ENCODE measurements at regions not wholly inside any gene's neighbourhood (a gene's known extent, or its start where the extent isn't known, plus 50 kb on each side); places are given as distances from the start of the nearest gene placed in this dataset.

GRCh38 chr14:26773906-26774593 is 176.2 kb upstream of the NOVA1 start:
- no peak for DNase-seq

DNA sequence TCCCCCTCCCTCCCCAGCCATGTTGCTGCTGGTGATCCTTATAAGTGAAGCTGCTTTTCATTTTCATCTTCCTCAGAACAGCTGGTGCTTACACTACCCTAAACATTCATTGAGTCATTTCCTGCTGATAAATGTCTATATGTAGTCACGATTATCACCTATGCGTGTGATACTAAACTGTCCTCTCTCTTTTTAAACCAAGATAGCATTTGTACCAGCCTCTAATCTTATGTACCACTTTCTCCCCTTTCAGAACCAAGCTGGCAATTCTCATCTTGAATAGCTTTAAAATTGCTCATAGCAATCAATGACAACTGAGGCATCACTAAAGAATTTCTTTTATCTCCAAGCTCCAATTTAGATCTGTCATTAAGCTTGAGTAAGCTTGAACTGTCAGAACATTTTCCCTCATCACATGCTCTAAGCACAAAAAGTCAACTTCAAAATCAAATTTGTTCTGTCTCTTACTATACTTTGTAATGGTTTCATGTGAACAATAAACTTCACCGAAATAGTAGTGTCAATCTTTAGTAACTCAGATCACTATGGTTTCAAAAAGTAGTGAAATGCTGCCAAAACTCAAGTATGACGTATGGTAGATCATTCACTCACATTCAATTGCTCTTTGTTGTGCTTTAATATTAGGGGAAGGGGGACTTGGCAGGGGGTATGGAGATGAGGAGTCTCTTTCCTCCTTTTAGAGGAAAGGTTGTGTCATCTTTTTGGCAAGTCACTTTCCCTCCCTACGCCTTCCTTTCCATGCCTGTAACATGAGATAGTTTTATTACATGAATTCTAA is 178.1 kb upstream of the NOVA1 start:
- DNase-seq = no peak

DNA sequence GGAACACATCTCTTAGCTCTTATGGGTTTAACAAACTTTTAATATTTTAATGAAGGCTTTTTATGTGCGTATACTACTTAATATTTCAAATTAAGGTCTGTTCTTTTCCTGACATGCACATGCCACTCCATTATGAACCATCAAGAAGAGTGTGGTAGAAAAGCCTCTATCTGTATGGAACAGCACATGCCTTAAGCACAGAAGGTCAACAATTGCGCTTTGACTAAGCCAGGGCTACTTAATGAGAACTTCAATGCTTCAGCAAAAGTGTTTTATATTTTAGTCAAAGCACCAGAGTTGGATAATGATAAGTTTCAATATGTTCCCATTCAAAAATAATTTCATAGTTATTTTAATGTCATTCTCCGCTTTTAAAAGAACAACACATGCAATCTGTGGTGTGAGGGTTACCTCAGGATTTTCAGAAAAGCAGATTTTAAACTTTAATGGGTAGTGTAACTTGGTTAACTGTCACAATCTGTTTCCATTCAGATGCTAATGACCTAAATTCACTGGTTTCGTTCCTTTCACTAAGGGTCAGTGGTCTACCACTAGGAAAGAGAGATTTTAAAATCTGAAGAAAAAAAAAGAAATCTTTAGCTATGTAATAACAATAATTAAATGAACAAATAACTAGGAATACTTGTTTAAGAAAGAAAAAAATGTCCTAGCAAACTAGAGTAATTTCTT is 193.4 kb upstream of the NOVA1 start:
- no peak for DNase-seq

DNA sequence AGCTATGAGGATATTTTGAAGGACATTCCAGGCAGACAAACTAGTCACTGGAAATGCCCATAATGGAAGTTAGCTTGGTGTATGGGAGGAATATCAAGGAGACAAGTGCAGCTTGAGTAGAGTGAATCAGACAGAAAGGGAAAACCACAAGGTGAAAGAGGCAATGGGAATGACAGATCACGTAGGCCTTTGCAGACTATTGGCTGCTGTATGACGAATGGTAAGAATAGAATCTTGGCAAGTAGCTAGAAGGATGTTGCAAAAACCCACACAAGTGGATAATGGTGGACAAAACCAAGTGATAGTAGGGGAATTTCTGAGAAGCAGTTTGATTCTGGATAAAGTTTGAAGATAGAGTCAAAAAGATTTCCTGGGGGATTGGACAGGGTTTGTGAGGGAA is 196.9 kb upstream of the NOVA1 start:
- no peak for DNase-seq

DNA sequence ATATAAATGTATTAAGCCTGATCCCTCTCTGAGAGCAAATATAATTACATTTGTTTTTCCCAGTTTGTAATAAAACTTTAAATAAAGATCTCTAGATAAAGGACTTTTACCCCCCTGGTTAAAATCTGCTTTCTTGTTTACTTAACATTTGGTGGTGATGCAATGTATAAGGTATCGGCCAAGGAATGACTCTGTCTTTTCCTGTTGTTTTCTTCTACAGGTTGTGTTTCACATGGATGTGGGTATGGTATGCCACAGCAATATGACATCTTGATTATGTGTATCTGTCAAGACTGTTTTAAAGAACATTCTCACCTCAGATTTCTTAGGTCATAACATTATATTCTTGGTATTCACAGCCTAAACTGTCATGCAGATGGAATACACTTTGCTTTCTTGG is 210.6 kb upstream of the NOVA1 start:
- DNase-seq = no peak

DNA sequence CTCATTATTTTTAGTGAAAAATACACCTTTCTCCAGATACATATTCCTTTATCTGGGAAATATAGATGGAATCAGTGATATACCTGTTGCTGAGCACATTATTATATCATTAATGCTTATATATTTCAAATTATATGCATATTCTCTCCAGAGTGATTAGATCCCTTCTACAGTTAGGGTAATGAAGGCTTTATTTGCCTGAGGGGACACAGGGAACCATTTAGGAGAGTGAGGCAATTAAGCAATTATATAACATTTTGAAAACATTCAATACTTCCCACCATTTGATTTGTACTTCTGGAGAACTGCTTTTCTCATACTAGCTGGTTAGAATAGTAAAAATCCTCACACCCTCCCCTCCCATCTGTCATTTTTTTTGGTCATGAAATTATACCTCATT is 212.8 kb upstream of the NOVA1 start:
- DNase-seq = no peak

- DNase-seq = no peak
These were observed 214.0 kb upstream of the NOVA1 start for GRCh38 chr14:26811756-26812305.

DNA sequence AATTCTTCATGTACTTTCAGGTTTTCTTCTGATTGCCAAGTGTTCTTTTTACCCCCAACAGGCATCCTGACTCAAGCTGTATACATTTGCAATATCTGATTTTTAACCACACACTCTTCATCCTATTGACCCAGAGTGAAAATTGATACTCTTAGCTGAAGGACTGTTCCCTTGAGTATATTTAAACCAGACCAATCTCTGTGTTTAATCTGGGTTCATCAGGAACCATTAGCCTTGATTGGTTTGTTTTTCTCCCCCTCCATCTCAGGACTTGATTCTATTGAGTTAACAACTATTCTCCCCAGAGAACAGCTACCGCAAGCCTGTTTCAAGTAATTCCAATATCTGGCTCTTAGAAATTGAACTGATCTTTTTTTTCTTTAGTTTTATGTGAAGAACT is 222.3 kb upstream of the NOVA1 start:
- peak; percentile 85 for DNase-seq

DNA sequence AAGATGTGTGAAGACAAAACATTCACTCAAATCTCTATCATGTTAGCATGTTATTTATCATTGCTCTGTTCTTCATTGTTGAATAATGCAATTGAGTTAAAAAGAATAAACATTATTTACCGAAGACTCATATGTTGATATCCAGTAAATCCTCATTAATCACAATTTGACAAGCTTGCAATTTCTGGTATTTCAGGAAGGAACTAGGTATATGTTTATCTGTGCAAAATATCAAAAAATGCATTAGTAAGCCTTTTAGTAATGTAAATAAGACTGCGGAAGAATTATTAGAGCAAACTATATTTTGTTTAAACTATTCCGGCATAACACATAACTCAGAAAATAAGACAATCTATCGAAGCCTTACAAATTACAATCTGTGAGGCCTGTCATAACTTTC is 222.7 kb upstream of the NOVA1 start:
- no peak for DNase-seq

- DNase-seq = no peak
These were observed 230.9 kb upstream of the NOVA1 start for GRCh38 chr14:26828741-26829140.

DNA sequence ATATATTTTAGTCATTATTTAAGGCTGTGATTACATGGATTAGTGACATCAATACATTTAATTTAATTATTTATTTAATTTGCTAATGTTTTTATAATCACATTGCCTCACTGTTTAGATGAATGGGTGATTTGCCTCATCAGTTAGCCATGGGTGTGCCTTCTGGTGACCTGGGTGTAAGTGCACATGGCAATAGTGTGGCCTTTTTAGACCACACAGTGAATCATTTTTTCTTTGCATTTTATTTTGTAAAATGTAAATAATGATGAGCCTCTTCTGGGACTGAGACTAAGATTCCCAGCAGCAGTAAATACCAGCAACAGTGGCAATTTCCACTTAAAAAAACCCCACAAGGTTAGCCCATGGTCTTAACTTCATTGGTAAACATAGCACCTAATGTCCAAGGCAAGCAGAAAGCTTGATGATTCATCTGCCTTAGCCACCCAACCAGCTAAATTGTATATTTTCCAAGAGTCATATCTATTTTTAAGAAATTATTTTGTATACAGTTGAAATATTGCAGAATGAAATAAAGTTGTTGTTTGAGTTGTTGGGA is 235.9 kb upstream of the NOVA1 start:
- DNase-seq = no peak

DNA sequence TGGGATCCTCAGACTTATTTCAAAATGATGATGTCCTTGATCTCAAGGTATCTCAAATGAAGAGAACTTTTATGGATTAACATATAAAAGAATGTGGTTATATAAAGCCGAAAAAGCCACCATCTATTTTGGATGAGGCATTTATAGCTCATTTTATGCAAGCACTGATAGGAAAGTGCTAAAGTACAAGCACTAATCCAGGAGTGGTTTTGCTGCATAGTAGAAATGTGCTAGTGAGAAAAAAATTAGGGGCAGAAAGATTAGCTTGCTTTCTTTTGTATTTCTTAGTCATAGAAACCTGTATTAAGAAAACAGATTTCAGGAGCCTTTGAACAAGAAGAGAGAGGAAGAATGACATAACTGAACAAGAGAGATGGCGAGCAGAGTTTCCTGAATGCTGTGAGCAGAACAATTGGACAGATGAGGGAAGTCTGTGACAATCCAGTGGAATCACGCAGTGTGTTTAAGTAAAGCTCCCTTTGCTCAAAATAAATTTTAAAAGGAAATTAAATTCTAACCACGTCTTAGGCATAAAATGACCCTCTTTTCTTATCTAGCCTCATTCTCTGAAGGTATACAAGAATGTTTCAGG is 238.2 kb upstream of the NOVA1 start:
- DNase-seq = no peak

- DNase-seq = no peak
These were observed 241.6 kb upstream of the NOVA1 start for GRCh38 chr14:26839481-26839880.

- no peak for DNase-seq
These were observed 243.5 kb upstream of the NOVA1 start for GRCh38 chr14:26841326-26841725.

DNA sequence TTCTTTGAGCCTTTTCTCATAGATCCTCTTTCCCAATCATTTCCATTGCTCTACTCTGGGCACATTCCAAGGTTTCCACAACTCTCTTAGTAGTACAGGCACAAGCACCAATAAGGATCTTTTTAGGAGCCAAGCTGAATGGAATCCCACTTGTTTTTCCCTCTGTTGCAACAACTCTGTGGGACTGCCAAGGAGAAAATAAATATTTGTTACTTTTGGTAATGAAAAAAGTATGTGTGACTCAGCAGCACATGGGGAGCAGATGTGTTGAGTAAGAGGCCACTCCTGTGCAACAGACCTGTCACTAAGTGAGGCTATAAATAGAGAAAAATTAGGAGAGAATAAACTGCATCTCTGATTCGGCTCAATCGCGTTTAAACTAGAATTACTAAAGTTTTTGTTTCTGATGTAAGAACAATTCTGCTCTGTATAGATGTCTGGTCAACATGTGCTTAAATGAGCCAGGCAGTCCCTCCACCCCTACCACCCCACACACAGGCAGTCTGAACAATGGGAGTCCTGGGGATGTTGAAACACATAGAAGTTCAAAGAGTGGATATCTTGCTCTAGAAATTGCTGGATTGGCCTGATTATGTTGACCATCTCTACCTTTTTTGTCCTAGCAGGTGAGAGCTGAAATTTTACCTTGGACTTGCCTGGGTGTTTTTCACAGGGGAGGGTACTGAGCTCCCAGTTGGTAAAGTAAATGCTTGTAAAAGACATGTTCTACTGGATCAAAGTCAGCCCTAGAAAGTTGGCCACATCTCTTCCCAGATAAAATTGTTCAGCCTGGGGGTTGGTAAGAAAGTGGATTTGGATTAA is 244.3 kb upstream of the NOVA1 start:
- DNase-seq = no peak

GRCh38 chr14:26845151-26845818 is 247.5 kb upstream of the NOVA1 start:
- no peak for DNase-seq

DNA sequence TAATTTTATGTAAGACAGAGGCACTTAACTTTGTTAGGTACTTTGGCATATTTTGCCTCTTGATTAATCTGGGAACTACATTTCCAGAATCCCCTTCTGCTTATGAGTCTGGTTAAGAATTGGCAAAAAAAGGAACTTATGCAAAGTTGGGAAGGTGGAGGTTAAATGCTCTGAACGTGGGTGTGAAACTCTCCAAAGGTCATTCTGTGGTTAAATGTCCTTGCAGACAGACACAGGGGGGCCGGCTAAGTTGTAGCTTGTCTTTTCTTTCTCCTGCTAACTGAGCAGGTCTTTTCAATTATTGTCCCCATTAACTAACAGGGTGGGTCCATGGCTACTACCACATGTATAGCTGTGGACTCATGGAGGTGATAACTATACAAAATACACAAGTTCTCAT is 248.6 kb upstream of the NOVA1 start:
- no peak for DNase-seq

DNA sequence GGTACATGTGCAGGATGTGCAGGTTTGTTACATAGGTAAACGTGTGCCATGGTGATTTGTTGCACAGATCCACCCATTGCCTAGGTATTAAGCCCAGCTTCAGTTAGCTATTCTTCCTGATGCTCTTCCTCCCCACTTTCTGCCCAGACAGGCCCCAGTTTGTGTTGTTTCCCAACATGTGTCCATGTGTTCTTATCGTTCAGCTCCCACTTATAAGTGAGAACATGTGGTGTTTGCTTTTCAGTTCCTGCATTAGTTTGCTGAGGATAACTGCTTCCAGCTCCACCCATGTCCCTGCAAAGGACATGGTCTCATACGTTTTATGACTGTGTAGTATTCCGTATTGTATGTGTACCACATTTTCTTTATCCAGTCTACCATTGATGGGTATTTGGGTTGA is 251.7 kb upstream of the NOVA1 start:
- DNase-seq = no peak

GRCh38 chr14:26851793-26852192 is 254.0 kb upstream of the NOVA1 start:
- DNase-seq = no peak

DNA sequence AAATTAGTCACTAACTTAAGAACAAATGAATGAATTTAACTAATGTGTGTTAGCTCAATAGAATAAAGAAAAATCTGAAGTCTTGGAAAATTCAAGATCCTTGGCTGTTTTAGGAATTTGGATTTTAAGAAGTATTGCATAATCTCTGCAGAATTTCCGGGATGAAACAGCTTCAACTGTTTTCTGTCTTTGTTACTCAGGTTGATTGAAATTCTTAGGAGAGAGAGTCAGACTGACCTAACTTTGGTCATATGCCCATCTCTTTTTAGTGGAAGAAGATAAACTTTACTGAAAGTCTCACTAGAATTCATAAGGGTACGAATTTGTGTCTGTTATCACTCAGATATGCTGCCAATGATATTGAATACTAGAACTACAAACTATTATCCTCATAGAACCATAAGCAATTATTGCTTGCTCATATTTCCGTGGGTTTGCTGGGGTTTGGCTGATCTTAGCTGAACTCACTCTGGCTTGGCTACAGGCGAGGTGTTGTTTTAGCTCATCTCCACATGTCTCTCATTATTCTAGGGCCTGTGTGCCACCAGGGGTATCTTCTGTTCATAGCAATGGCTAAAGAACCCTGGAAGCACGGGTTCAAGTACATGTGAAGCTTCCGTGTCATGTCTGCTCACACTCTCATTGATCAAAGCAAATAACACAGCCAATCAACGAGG is 257.4 kb upstream of the NOVA1 start:
- DNase-seq = no peak
